Keratinocyte (primary cell): ENCODE measurements at regions not wholly inside any gene's neighbourhood (a gene's known extent, or its start where the extent isn't known, plus 50 kb on each side); places are given as distances from the start of the nearest gene placed in this dataset.

ENCODE experiments used
- DNase-seq: peaks from one replicate; pipeline ENCODE4 v3.0.0-alpha.2; 2011; ENCODE audit warnings: low read depth, missing footprints, low spot score
- FAIRE-seq: peaks from 2 replicates; lab custom pipeline; 2011; peaks lifted over from hg19 to GRCh38; lab: Jason Lieb, UNC
- H2AFZ ChIP-seq: 2 replicates; pipeline ENCODE4 v1.6.0; 2012; ENCODE audit warnings: low read length, control low read depth, inconsistent platforms; ENCODE audit not compliant: control insufficient read depth
- H3K27ac ChIP-seq: 2 replicates; pipeline ENCODE4 v1.5.1; 2011; ENCODE audit warnings: low read length; ENCODE audit not compliant: control insufficient read depth, insufficient read depth
- H3K27me3 ChIP-seq: 3 replicates; pipeline ENCODE4 v1.6.0; 2011; ENCODE audit warnings: low read length; ENCODE audit not compliant: control insufficient read depth, insufficient read depth; ENCODE audit errors: extremely low read depth
- H3K36me3 ChIP-seq, 2 experiments: 2 replicates in 1 of 2; 3 replicates in 1 of 2; pipeline ENCODE4 v1.5.1; 2011; ENCODE audit warnings: low read length in 2 of 2, mild to moderate bottlenecking in 1 of 2; ENCODE audit not compliant: control insufficient read depth in 2 of 2, insufficient read depth in 2 of 2; ENCODE audit errors: extremely low read depth in 1 of 2
- H3K4me1 ChIP-seq: 3 replicates; pipeline ENCODE4 v1.5.1; 2011; ENCODE audit warnings: low read length; ENCODE audit not compliant: control insufficient read depth, insufficient read depth; ENCODE audit errors: extremely low read depth
- H3K4me2 ChIP-seq: 3 replicates; pipeline ENCODE4 v1.6.0; 2011; ENCODE audit warnings: low read depth, low read length; ENCODE audit not compliant: control insufficient read depth, insufficient read depth; ENCODE audit errors: extremely low read depth
- H3K4me3 ChIP-seq, 3 experiments: fragments of 200-600 bp in 1 of 3; sonication (generic) in 1 of 3; 2 replicates in 2 of 3; 3 replicates in 1 of 3; pipeline ENCODE4 v1.5.1; 2011 to 2016; ENCODE audit warnings: low read length in 3 of 3, mild to moderate bottlenecking in 3 of 3, control low read depth in 2 of 3, inconsistent platforms in 1 of 3, low read depth in 1 of 3, mixed read lengths in 1 of 3, mixed run types in 1 of 3, moderate library complexity in 1 of 3; ENCODE audit not compliant: control insufficient read depth in 2 of 3, insufficient read depth in 2 of 3; ENCODE audit errors: extremely low read depth in 1 of 3
- H3K79me2 ChIP-seq: 2 replicates; pipeline ENCODE4 v1.6.0; 2012; ENCODE audit warnings: low read length; ENCODE audit not compliant: control insufficient read depth, insufficient read depth
- H3K9ac ChIP-seq: 3 replicates; pipeline ENCODE4 v1.6.0; 2011; ENCODE audit warnings: low read length; ENCODE audit not compliant: control insufficient read depth, insufficient read depth; ENCODE audit errors: extremely low read depth
- H3K9me1 ChIP-seq: 3 replicates; pipeline ENCODE4 v1.6.0; 2011; ENCODE audit warnings: low read length; ENCODE audit not compliant: control insufficient read depth, insufficient read depth; ENCODE audit errors: extremely low read depth
- H3K9me3 ChIP-seq: 2 replicates; pipeline ENCODE4 v1.5.1; 2012; ENCODE audit warnings: low read depth, low read length; ENCODE audit not compliant: control insufficient read depth
- H4K20me1 ChIP-seq: 3 replicates; pipeline ENCODE4 v1.6.0; 2011; ENCODE audit warnings: low read length; ENCODE audit not compliant: control insufficient read depth, insufficient read depth; ENCODE audit errors: extremely low read depth
- EZH2 ChIP-seq: IDR thresholded peaks from one replicate; pipeline ENCODE4 v1.6.1; 2012; ENCODE audit warnings: inconsistent platforms, mild to moderate bottlenecking, low read length, moderate library complexity
- dilution Hi-C: fragments of 300-500 bp; cut with MboI; formaldehyde crosslinking; loops from one replicate; pipeline ENCODE4 v1.7.0; 2020; ENCODE audit warnings: low sequenced_read_pairs; ENCODE audit not compliant: extremely low pct_ligation_motif_present
- TF ChIP-seq, protein P1 (sequence below), 3 experiments: IDR thresholded peaks in 1 of 3; conservative IDR thresholded peaks in 1 of 3; optimal IDR thresholded peaks in 1 of 3; 2 replicates in 2 of 3; 3 replicates in 1 of 3; pipeline versions ENCODE3 to v1.5.1; 2011; ENCODE audit warnings: low read length in 3 of 3, mild to moderate bottlenecking in 3 of 3, moderate library complexity in 2 of 3, control low read depth in 1 of 3, inconsistent platforms in 1 of 3; ENCODE audit not compliant: insufficient read depth in 2 of 3; ENCODE audit errors: extremely low read depth in 1 of 3

DNA sequence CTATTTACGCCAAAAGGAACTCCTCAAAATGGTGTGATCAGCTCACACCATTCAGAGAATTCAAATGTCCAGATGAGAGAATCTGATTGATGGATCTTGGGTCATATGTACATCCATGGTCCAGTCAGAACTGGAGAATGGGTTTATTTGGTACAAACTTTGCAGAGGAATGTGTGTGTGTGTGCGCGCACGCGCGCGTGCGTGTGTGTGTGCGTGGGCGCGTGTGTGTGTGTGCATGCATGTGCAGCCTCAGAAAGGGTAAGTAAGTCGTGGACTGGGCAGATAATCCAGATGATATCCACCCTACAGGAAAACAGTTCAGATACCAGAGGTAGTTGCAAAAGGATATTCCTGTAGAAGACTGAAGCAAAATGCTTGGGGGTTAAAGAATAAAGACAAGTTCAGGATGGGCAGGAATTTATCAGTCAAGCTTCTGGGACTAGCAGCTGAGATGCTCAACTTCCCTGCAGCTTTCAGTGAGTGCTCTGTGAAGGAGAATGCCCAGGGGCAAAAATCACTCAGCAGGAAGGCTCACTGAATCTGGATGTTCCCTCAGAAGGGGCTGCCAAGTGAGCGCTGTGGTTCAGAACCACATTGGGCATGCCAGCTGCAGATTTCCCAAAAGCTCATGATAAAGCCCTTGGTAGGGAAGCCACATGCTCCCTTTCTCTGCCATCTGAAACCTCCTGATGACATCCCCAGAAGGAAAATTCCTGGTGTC lies 440.5 kb upstream of the SGCD start:
- Histone ChIP-seq H3K36me3 (no peaks in the 10 kb centered on the region), H2AFZ (no peak overlapping the region), H3K4me1 (no peaks in the 10 kb centered on the region), H3K27ac (no peak overlapping the region), H4K20me1 (no peaks in the 10 kb centered on the region), H3K9me1 (no peaks in the 10 kb centered on the region), H3K27me3 (no peaks in the 10 kb centered on the region), H3K9ac (no peak overlapping the region), H3K9me3 (peaks cover 2% of the 10 kb centered on the region), H3K4me2 (no peak overlapping the region), H3K4me3 (no peak overlapping the region), H3K79me2 (no peaks in the 10 kb centered on the region)
- dilution Hi-C loops: no loop called here
- TF ChIP-seq, protein P1, sequence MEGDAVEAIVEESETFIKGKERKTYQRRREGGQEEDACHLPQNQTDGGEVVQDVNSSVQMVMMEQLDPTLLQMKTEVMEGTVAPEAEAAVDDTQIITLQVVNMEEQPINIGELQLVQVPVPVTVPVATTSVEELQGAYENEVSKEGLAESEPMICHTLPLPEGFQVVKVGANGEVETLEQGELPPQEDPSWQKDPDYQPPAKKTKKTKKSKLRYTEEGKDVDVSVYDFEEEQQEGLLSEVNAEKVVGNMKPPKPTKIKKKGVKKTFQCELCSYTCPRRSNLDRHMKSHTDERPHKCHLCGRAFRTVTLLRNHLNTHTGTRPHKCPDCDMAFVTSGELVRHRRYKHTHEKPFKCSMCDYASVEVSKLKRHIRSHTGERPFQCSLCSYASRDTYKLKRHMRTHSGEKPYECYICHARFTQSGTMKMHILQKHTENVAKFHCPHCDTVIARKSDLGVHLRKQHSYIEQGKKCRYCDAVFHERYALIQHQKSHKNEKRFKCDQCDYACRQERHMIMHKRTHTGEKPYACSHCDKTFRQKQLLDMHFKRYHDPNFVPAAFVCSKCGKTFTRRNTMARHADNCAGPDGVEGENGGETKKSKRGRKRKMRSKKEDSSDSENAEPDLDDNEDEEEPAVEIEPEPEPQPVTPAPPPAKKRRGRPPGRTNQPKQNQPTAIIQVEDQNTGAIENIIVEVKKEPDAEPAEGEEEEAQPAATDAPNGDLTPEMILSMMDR (optimal IDR thresholded peaks at IDR 0.05 in 1 of 3, IDR thresholded peaks at IDR 0.05 in 1 of 3, conservative IDR thresholded peaks at IDR 0.05 in 1 of 3; ENCODE audit: extremely low read depth in 1 of 3, insufficient read depth in 2 of 3, low read length in 3 of 3): no peak
- no peak for TF ChIP-seq EZH2
- FAIRE-seq (no peak), DNase-seq (no peak)

DNA sequence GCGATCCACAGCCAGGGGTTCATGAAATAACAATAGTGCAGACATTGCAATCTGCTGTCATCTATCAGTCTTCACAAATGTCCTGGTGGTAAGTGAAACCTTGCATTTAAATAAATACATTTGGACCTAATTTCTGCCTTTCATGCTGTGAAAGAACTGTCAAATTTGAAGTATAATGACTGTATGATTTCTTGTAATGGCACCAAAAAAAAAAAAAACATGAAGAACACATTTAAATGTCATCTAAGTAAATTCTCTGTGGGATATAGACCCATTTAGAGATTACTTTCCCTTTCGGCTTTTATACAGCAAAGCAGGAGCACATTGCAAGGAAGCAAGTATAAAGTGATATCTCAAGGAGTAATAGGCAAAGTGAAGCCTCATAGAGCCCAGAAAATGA lies 431.5 kb upstream of the SGCD start:
- dilution Hi-C loops: no loop called here
- TF ChIP-seq EZH2: no peak
- TF ChIP-seq, protein P1 (optimal IDR thresholded peaks at IDR 0.05 in 1 of 3, IDR thresholded peaks at IDR 0.05 in 1 of 3, conservative IDR thresholded peaks at IDR 0.05 in 1 of 3; ENCODE audit: extremely low read depth in 1 of 3, insufficient read depth in 2 of 3, low read length in 3 of 3): no peak

More for the DNA sequence above, 431.5 kb upstream of the SGCD start:
- H3K36me3 ChIP-seq: no peaks in the 10 kb centered on the region
- no peaks in the 10 kb centered on the region for H3K4me1 ChIP-seq
- H4K20me1 ChIP-seq: no peaks in the 10 kb centered on the region
- H3K27ac ChIP-seq: no peak overlapping the region
- no peak overlapping the region for H3K4me2 ChIP-seq
- no peaks in the 10 kb centered on the region for H3K9me1 ChIP-seq
- FAIRE-seq: no peak
- no peak for DNase-seq
- no peaks in the 10 kb centered on the region for H3K9me3 ChIP-seq
- no peak overlapping the region for H3K4me3 ChIP-seq
- H3K9ac ChIP-seq: no peak overlapping the region
- H3K79me2 ChIP-seq: no peaks in the 10 kb centered on the region
- H2AFZ ChIP-seq: no peak overlapping the region
- no peaks in the 10 kb centered on the region for H3K27me3 ChIP-seq
